H1 (cell line): ENCODE measurements at regions not wholly inside any gene's neighbourhood (a gene's known extent, or its start where the extent isn't known, plus 50 kb on each side); places are given as distances from the start of the nearest gene placed in this dataset.

Source experiments
- RBBP5 ChIP-seq: IDR thresholded peaks from 2 replicates; pipeline ENCODE4 v1.7.1; 2012; ENCODE audit warnings: low read depth, mild to moderate bottlenecking, inconsistent platforms, low read length, moderate library complexity, borderline replicate concordance
- SIN3A ChIP-seq, 2 experiments: IDR thresholded peaks in 1 of 2; conservative IDR thresholded peaks in 1 of 2; 2 replicates each; pipeline ENCODE4 v1.6.1; 2011 to 2012; ENCODE audit warnings: low read length in 2 of 2, improper control_type of control experiment in 1 of 2, low read depth in 1 of 2, mild to moderate bottlenecking in 1 of 2
- SP2 ChIP-seq: IDR thresholded peaks from 2 replicates; pipeline ENCODE4 v1.6.1; 2012; ENCODE audit warnings: mild to moderate bottlenecking, low read length, inconsistent platforms
- TF ChIP-seq, protein P1 (sequence below), 3 experiments: IDR thresholded peaks; 1 replicate in 2 of 3; 2 replicates in 1 of 3; pipeline versions ENCODE4 v1.5.1 to v1.6.1; 2011; ENCODE audit warnings: low read length in 3 of 3, mild to moderate bottlenecking in 3 of 3, inconsistent platforms in 2 of 3, low read depth in 1 of 3, moderate library complexity in 1 of 3; ENCODE audit not compliant: insufficient read depth in 1 of 3; ENCODE audit errors: control extremely low read depth in 1 of 3
- TF ChIP-seq, protein P2 (sequence below): IDR thresholded peaks from 2 replicates; pipeline ENCODE4 v1.6.1; 2012; ENCODE audit warnings: inconsistent platforms

DNA sequence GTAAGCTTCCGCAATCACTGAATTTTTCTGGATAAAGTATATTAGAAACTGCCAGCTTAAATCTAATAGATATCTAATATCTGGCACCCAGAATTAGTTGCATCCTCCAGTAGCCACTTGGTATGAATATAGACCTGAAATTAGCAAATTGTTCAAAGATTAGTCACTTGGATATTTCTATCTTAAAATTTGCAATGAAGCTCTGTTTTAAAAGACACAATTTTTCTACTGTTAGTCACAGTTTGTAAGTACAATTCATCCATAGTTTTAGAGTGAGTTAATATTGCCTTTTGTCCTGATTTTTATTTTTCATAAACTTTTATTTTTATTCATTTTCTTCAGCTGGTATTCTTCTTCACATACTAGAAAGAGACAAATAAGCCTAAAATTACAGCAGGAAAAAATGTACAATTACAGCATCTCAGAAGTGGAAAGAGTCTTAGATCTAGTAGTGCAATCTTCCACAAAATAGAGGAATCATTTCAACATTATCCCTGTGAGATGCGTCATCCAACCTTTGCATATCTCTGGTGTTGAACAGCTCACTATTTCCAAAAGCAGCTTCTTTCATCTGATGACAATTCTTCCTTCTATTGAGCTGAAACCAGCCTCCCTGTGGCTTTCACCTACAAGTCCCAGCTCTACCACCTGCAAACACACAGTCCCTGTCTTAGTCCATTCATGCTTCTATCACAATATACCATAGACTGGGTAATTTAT, 190.0 kb upstream of the AR start:
- TF ChIP-seq, protein P1, sequence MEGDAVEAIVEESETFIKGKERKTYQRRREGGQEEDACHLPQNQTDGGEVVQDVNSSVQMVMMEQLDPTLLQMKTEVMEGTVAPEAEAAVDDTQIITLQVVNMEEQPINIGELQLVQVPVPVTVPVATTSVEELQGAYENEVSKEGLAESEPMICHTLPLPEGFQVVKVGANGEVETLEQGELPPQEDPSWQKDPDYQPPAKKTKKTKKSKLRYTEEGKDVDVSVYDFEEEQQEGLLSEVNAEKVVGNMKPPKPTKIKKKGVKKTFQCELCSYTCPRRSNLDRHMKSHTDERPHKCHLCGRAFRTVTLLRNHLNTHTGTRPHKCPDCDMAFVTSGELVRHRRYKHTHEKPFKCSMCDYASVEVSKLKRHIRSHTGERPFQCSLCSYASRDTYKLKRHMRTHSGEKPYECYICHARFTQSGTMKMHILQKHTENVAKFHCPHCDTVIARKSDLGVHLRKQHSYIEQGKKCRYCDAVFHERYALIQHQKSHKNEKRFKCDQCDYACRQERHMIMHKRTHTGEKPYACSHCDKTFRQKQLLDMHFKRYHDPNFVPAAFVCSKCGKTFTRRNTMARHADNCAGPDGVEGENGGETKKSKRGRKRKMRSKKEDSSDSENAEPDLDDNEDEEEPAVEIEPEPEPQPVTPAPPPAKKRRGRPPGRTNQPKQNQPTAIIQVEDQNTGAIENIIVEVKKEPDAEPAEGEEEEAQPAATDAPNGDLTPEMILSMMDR (IDR thresholded peaks at IDR 0.05; ENCODE audit: control extremely low read depth in 1 of 3, insufficient read depth in 1 of 3, low read depth in 1 of 3, low read length in 3 of 3), result no peak
- no peak for TF ChIP-seq SP2
- TF ChIP-seq RBBP5, result no peak
- TF ChIP-seq, protein P2, sequence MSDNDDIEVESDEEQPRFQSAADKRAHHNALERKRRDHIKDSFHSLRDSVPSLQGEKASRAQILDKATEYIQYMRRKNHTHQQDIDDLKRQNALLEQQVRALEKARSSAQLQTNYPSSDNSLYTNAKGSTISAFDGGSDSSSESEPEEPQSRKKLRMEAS, result no peak
- no peak for TF ChIP-seq SIN3A (conservative IDR thresholded peaks at IDR 0.05 in 1 of 2, IDR thresholded peaks at IDR 0.05 in 1 of 2; ENCODE audit: low read depth in 1 of 2, low read length in 2 of 2)
